Subcutaneous abdominal adipose tissue (tissue), 5 donors: ENCODE measurements at regions not wholly inside any gene's neighbourhood (a gene's known extent, or its start where the extent isn't known, plus 50 kb on each side); places are given as distances from the start of the nearest gene placed in this dataset.

Source experiments
- H3K27ac ChIP-seq: one replicate; pipeline ENCODE4 v1.7.0; 2013; ENCODE audit warnings: low read depth, mild to moderate bottlenecking, inconsistent platforms, low read length, moderate library complexity
- H3K27me3 ChIP-seq, 5 donors: one replicate each; pipeline ENCODE4 v1.7.0; 2013; ENCODE audit warnings: low read length in 5 of 5, inconsistent platforms in 1 of 5; ENCODE audit not compliant: control insufficient read depth in 5 of 5, insufficient read depth in 4 of 5
- H3K36me3 ChIP-seq, 5 donors: one replicate each; pipeline ENCODE4 v1.7.0; 2013; ENCODE audit warnings: low read length in 5 of 5; ENCODE audit not compliant: control insufficient read depth in 5 of 5, insufficient read depth in 5 of 5
- H3K4me1 ChIP-seq, 5 donors: one replicate each; pipeline ENCODE4 v1.7.0; 2013; ENCODE audit warnings: low read length in 5 of 5, mild to moderate bottlenecking in 3 of 5, moderate library complexity in 1 of 5; ENCODE audit not compliant: control insufficient read depth in 5 of 5, insufficient read depth in 5 of 5
- H3K4me3 ChIP-seq, 5 donors: one replicate each; pipeline ENCODE4 v1.7.0; 2013; ENCODE audit warnings: low read length in 5 of 5, low read depth in 1 of 5
- H3K9ac ChIP-seq, 5 donors: one replicate each; pipeline ENCODE4 v1.7.0; 2013; ENCODE audit warnings: low read length in 5 of 5, mild to moderate bottlenecking in 4 of 5, moderate library complexity in 3 of 5
- H3K9me3 ChIP-seq, 5 donors: one replicate each; pipeline ENCODE4 v1.7.0; 2013; ENCODE audit warnings: low read length in 5 of 5; ENCODE audit not compliant: control insufficient read depth in 5 of 5
- donor health status: healthy.
- donor health status: healthy.
- donor health status: healthy.
- donor health status: healthy.
- donor health status: healthy.

DNA sequence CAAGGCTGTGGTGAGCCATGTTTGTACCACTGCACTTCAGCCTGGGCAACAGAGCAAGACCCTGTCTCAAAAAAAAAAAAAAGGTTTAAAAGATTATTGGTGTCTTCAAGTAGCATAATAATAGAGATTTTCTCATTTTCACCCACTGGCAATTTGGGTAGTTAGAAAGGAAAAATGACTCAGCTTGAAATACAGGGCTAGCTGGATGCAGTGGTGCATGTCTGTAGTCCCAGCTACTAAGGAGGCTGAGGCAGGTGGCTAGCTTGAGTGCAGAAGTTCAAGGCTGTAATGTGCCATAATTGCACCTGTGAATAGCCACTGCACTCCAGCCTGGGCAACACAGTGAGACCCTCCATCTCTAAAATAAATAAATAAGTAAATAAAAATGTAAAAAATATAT is 111.1 kb downstream of the ARRDC3 start:
- H3K9me3 ChIP-seq: no peaks in the 10 kb centered on the region

DNA sequence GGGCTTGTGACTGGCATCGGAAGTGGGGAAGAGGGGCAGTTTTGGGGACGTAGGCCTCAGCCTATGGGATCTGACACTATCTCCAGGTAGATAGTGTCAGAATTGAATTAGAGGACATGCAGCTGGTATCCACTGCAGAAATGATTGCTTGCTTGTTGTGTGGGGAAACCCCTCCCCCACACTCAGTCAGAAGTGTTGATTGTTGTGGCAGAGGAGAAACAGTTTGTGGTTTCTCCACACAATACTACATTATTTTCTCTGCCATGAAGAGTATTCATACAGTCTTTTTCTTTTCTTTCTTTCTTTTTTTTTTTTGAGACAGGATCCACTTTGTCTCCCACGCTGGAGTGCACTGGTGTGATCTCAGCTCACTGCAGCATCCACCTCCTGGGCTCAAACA is 113.9 kb downstream of the ARRDC3 start:
- H3K9me3 ChIP-seq: no peaks in the 10 kb centered on the region
- no peak overlapping the region for H3K9ac ChIP-seq
- H3K36me3 ChIP-seq: no peaks in the 10 kb centered on the region
- H3K4me1 ChIP-seq: peaks cover 0 to 2% (median 0%) of the 10 kb centered on the region in 5 donors
- no peaks in the 10 kb centered on the region for H3K27me3 ChIP-seq
- H3K4me3 ChIP-seq: no peak overlapping the region
- no peak overlapping the region for H3K27ac ChIP-seq

More for the DNA sequence above, 111.1 kb downstream of the ARRDC3 start:
- Histone ChIP-seq H3K27ac (no peak overlapping the region), H3K9ac (no peak overlapping the region), H3K27me3 (no peaks in the 10 kb centered on the region), H3K4me1 (no peaks in the 10 kb centered on the region), H3K4me3 (no peak overlapping the region), H3K36me3 (no peaks in the 10 kb centered on the region)

- Histone ChIP-seq H3K27me3 (no peaks in the 10 kb centered on the region), H3K4me3 (no peak overlapping the region), H3K9ac (no peak overlapping the region), H3K9me3 (no peaks in the 10 kb centered on the region), H3K4me1 (peaks cover 0 to 2% (median 0%) of the 10 kb centered on the region in 5 donors), H3K27ac (no peak overlapping the region), H3K36me3 (no peaks in the 10 kb centered on the region)
These were observed 116.9 kb downstream of the ARRDC3 start for GRCh38 chr5:91266184-91266705.

DNA sequence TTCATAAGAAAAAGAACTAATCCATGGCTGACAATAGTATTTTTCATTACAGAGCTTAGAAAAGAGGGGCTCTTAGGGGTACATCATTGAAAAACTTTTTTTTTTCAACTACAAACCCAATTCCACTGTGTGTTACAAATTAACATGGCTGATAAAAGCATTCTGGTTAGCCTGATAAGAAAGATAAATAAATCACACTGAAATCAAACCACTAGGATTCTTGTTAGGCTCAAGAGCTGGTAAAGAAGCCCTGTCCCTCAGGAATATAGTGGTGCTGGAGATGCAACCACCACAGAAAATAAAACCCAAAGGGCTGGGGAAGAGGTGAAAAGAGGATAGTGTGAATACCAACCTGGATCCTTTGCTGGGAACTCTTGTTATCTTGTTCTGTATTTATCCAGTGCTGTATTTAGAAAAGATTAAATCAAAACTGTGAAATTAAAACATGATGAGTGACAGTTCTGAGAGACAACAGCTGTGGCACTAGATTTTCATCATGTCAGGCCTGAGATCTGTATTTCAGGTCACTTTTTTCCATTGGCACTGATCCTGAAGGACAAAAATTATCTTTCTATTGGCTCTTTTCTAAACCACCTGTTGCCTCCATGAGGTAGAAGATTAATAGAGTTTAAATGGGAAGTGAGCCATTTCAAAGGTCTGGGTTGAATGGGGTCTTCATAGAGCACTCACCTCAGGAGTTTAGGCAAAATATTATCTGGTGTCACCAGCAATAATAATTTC is 118.6 kb downstream of the ARRDC3 start:
- H3K4me1 ChIP-seq: peaks cover 0 to 2% (median 0%) of the 10 kb centered on the region in 5 donors
- H3K27ac ChIP-seq: no peak overlapping the region
- no peak overlapping the region for H3K4me3 ChIP-seq
- H3K9me3 ChIP-seq: no peaks in the 10 kb centered on the region
- H3K36me3 ChIP-seq: no peaks in the 10 kb centered on the region
- no peaks in the 10 kb centered on the region for H3K27me3 ChIP-seq
- no peak overlapping the region for H3K9ac ChIP-seq

DNA sequence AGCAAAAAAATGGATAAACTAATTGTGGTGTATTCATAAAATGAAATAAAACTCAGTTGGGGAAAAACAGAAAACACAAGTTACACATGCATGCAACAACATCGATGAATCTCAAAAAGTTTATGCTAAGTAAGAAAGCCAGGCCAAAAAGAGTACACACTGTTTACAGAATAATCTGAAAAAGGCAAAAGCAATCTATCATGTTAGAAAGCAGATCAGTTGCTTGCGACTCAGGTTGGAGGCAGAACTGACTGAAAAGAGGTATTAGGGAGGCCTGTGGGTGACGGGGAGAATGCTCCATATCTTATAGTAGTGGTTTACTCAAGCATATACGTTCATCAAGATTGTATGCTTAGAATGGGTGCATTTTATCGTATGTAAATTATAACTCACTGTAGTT is 119.2 kb downstream of the ARRDC3 start:
- Histone ChIP-seq H3K27ac (no peak overlapping the region), H3K4me3 (no peak overlapping the region), H3K27me3 (no peaks in the 10 kb centered on the region), H3K9me3 (no peaks in the 10 kb centered on the region), H3K4me1 (peaks cover 0 to 2% (median 0%) of the 10 kb centered on the region in 5 donors), H3K36me3 (no peaks in the 10 kb centered on the region), H3K9ac (no peak overlapping the region)

DNA sequence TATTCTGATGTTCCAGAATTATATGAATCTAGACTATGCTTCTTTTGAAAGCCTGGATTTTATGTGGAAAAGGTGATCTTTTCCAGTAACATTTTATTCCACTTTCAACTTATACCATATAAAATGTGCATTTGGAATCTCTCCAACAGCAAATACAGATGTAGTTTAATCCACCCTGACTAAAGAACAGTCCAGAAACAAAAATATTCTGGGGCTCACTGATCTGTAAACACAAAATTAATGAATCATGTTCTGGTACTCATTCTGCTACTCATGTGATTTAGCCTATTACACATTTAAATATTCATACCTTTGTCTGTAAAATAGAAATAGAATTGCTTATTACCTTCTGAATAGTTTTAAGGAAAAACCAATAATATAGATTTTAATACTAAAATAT is 125.8 kb downstream of the ARRDC3 start:
- H3K36me3 ChIP-seq: no peaks in the 10 kb centered on the region
- no peaks in the 10 kb centered on the region for H3K9me3 ChIP-seq
- no peak overlapping the region for H3K9ac ChIP-seq

GRCh38 chr5:91256142-91256524 is 127.0 kb downstream of the ARRDC3 start:
- H3K27me3 ChIP-seq: no peaks in the 10 kb centered on the region
- no peaks in the 10 kb centered on the region for H3K4me1 ChIP-seq
- no peak overlapping the region for H3K4me3 ChIP-seq
- H3K36me3 ChIP-seq: no peaks in the 10 kb centered on the region
- no peak overlapping the region for H3K9ac ChIP-seq
- H3K9me3 ChIP-seq: no peaks in the 10 kb centered on the region
- no peak overlapping the region for H3K27ac ChIP-seq

More for the DNA sequence above, 125.8 kb downstream of the ARRDC3 start:
- Histone ChIP-seq H3K4me3 (no peak overlapping the region), H3K4me1 (no peaks in the 10 kb centered on the region), H3K27ac (no peak overlapping the region), H3K27me3 (no peaks in the 10 kb centered on the region)

- H3K9ac ChIP-seq: no peak overlapping the region
- no peaks in the 10 kb centered on the region for H3K36me3 ChIP-seq
- H3K27me3 ChIP-seq: no peaks in the 10 kb centered on the region
- no peaks in the 10 kb centered on the region for H3K9me3 ChIP-seq
- no peak overlapping the region for H3K4me3 ChIP-seq
- no peaks in the 10 kb centered on the region for H3K4me1 ChIP-seq
- no peak overlapping the region for H3K27ac ChIP-seq
These were observed 127.5 kb downstream of the ARRDC3 start for GRCh38 chr5:91255396-91256141.

GRCh38 chr5:91252916-91253315 is 130.2 kb downstream of the ARRDC3 start:
- no peak overlapping the region for H3K27ac ChIP-seq
- peaks cover 0 to 4% (median 0%) of the 10 kb centered on the region in 5 donors for H3K9me3 ChIP-seq
- no peak overlapping the region for H3K9ac ChIP-seq
- no peaks in the 10 kb centered on the region for H3K36me3 ChIP-seq
- no peak overlapping the region for H3K4me3 ChIP-seq
- H3K4me1 ChIP-seq: no peaks in the 10 kb centered on the region
- no peaks in the 10 kb centered on the region for H3K27me3 ChIP-seq

GRCh38 chr5:91245871-91246270 is 137.2 kb downstream of the ARRDC3 start:
- H3K4me3 ChIP-seq: no peak overlapping the region
- no peaks in the 10 kb centered on the region for H3K27me3 ChIP-seq
- no peaks in the 10 kb centered on the region for H3K36me3 ChIP-seq
- no peaks in the 10 kb centered on the region for H3K4me1 ChIP-seq
- peaks cover 0 to 16% (median 4%) of the 10 kb centered on the region in 5 donors for H3K9me3 ChIP-seq
- H3K27ac ChIP-seq: no peak overlapping the region
- no peak overlapping the region for H3K9ac ChIP-seq
